ENCODE measurements at regions not wholly inside any gene's neighbourhood (a gene's known extent, or its start where the extent isn't known, plus 50 kb on each side); places are given as distances from the start of the nearest gene placed in this dataset.

- no TSS peak for BruUV-seq (replicated peaks)
- H4K20me1 ChIP-seq (ENCODE audit: insufficient read depth): no peaks in the 10 kb centered on the region
- H3K9me3 ChIP-seq (ENCODE audit: insufficient read depth, low read depth): no peaks in the 10 kb centered on the region
- H3F3A ChIP-seq (ENCODE audit: insufficient read depth, low read depth): no peaks in the 10 kb centered on the region
- CTCF ChIA-PET: no interaction called here
- TF ChIP-seq CTCF (conservative IDR thresholded peaks at IDR 0.05) (no peak), EZH2 (IDR thresholded peaks at IDR 0.05; ENCODE audit: low read depth) (no peak)
- H3K79me2 ChIP-seq (ENCODE audit: low read depth): no peaks in the 10 kb centered on the region
- no peaks in the 10 kb centered on the region for H3K36me3 ChIP-seq (ENCODE audit: low read depth)
- intact Hi-C loops (cut with micrococcal nuclease; ENCODE audit: unreplicated experiment): no loop called here
- POLR2A ChIA-PET (ENCODE audit: unreplicated experiment): no interaction called here
- no peak for DNase-seq
- no peaks in the 10 kb centered on the region for H3K27me3 ChIP-seq (ENCODE audit: insufficient read depth, low read depth)
- no peaks in the 10 kb centered on the region for H3K4me1 ChIP-seq (replicated peaks; ENCODE audit: insufficient read depth)
- no peak overlapping the region for H2AFZ ChIP-seq
- H3K27ac ChIP-seq: no peak overlapping the region
- no peak overlapping the region for H3K4me3 ChIP-seq
- no peaks in the 10 kb centered on the region for H3K9me2 ChIP-seq (ENCODE audit: insufficient read depth)
- no peak overlapping the region for H3K4me2 ChIP-seq
Measured at GRCh38 chr13:70386919-70387318, 278.7 kb upstream of the KLHL1 start.

GRCh38 chr13:70385852-70386251 is 277.6 kb upstream of the KLHL1 start:
- TF ChIP-seq CTCF (conservative IDR thresholded peaks at IDR 0.05): no peak
- no peak for TF ChIP-seq EZH2 (IDR thresholded peaks at IDR 0.05; ENCODE audit: low read depth)
- H3K27ac ChIP-seq: no peak overlapping the region
- ChIA-PET POLR2A (ENCODE audit: unreplicated experiment) (no interaction called here), CTCF (no interaction called here)
- no peak for DNase-seq
- no peak overlapping the region for H3K4me3 ChIP-seq
- H3K4me1 ChIP-seq (replicated peaks; ENCODE audit: insufficient read depth): no peaks in the 10 kb centered on the region
- intact Hi-C loops (cut with micrococcal nuclease; ENCODE audit: unreplicated experiment): no loop called here
- no peaks in the 10 kb centered on the region for H4K20me1 ChIP-seq (ENCODE audit: insufficient read depth)
- no peaks in the 10 kb centered on the region for H3K9me3 ChIP-seq (ENCODE audit: insufficient read depth, low read depth)
- no peaks in the 10 kb centered on the region for H3K79me2 ChIP-seq (ENCODE audit: low read depth)
- no peaks in the 10 kb centered on the region for H3F3A ChIP-seq (ENCODE audit: insufficient read depth, low read depth)
- H3K9me2 ChIP-seq (ENCODE audit: insufficient read depth): no peaks in the 10 kb centered on the region
- H3K36me3 ChIP-seq (ENCODE audit: low read depth): no peaks in the 10 kb centered on the region
- H2AFZ ChIP-seq: no peak overlapping the region
- no peaks in the 10 kb centered on the region for H3K27me3 ChIP-seq (ENCODE audit: insufficient read depth, low read depth)
- H3K4me2 ChIP-seq: no peak overlapping the region
- no TSS peak for BruUV-seq (replicated peaks)

- no peaks in the 10 kb centered on the region for H3F3A ChIP-seq (ENCODE audit: insufficient read depth, low read depth)
- no peaks in the 10 kb centered on the region for H3K9me2 ChIP-seq (ENCODE audit: insufficient read depth)
- H3K36me3 ChIP-seq (ENCODE audit: low read depth): no peaks in the 10 kb centered on the region
- H3K4me1 ChIP-seq (replicated peaks; ENCODE audit: insufficient read depth): no peaks in the 10 kb centered on the region
- DNase-seq: no peak
- CTCF ChIA-PET: no interaction called here
- H3K4me3 ChIP-seq: no peak overlapping the region
- H3K27ac ChIP-seq: no peak overlapping the region
- POLR2A ChIA-PET (ENCODE audit: unreplicated experiment): no interaction called here
- TF ChIP-seq CTCF (conservative IDR thresholded peaks at IDR 0.05) (no peak), EZH2 (IDR thresholded peaks at IDR 0.05; ENCODE audit: low read depth) (no peak)
- H3K79me2 ChIP-seq (ENCODE audit: low read depth): no peaks in the 10 kb centered on the region
- intact Hi-C loops (cut with micrococcal nuclease; ENCODE audit: unreplicated experiment): no loop called here
- no peaks in the 10 kb centered on the region for H3K27me3 ChIP-seq (ENCODE audit: insufficient read depth, low read depth)
- no peak overlapping the region for H2AFZ ChIP-seq
- no TSS peak for BruUV-seq (replicated peaks)
- H3K9me3 ChIP-seq (ENCODE audit: insufficient read depth, low read depth): no peaks in the 10 kb centered on the region
- no peaks in the 10 kb centered on the region for H4K20me1 ChIP-seq (ENCODE audit: insufficient read depth)
- no peak overlapping the region for H3K4me2 ChIP-seq
Measured at GRCh38 chr13:70384156-70384555, 275.9 kb upstream of the KLHL1 start.

Data from PC-9 (cell line).